H9 (cell line): ENCODE measurements at regions not wholly inside any gene's neighbourhood (a gene's known extent, or its start where the extent isn't known, plus 50 kb on each side); places are given as distances from the start of the nearest gene placed in this dataset.
"Not testable (repeated sequence)": the region's sequence is repeated elsewhere in the genome, so short reads cannot be mapped to it uniquely, and the experiment has no call there.

Source experiments
- DNase-seq: peaks from one replicate; pipeline ENCODE4 v3.0.0-alpha.2; 2017
- H2AFZ ChIP-seq: one replicate; pipeline ENCODE4 v1.6.1; 2013; ENCODE audit warnings: mild to moderate bottlenecking, low read length, control low read depth, moderate library complexity
- H2AK5ac ChIP-seq: 2 replicates; pipeline ENCODE4 v1.6.1; 2013; ENCODE audit warnings: low read length, control low read depth, mixed read lengths; ENCODE audit not compliant: insufficient read length
- H2BK120ac ChIP-seq: one replicate; pipeline ENCODE4 v1.6.1; 2013; ENCODE audit warnings: low read depth, mild to moderate bottlenecking, low read length, control low read depth, inconsistent platforms; ENCODE audit not compliant: poor library complexity, severe bottlenecking
- H2BK12ac ChIP-seq: 2 replicates; pipeline ENCODE4 v1.6.1; 2013; ENCODE audit warnings: low read length, control low read depth, mixed read lengths, low read depth; ENCODE audit not compliant: insufficient read length
- H2BK15ac ChIP-seq: 2 replicates; pipeline ENCODE4 v1.6.1; 2013; ENCODE audit warnings: low read depth, low read length, control low read depth
- H2BK20ac ChIP-seq: one replicate; pipeline ENCODE4 v1.6.1; 2013; ENCODE audit warnings: low read depth, mild to moderate bottlenecking, low read length, control low read depth, inconsistent platforms; ENCODE audit not compliant: poor library complexity, severe bottlenecking
- H2BK5ac ChIP-seq: 2 replicates; pipeline ENCODE4 v1.6.1; 2013; ENCODE audit warnings: low read length, control low read depth, mixed read lengths; ENCODE audit not compliant: insufficient read length
- H3K14ac ChIP-seq: 2 replicates; pipeline ENCODE4 v1.6.1; 2013; ENCODE audit warnings: low read length, control low read depth; ENCODE audit not compliant: insufficient read depth
- H3K18ac ChIP-seq: 2 replicates; pipeline ENCODE4 v1.6.1; 2013; ENCODE audit warnings: low read depth, mild to moderate bottlenecking, mixed read lengths, low read length, control low read depth; ENCODE audit not compliant: insufficient read length
- H3K23ac ChIP-seq: 2 replicates; pipeline ENCODE4 v1.6.1; 2013; ENCODE audit warnings: low read length, control low read depth, mixed read lengths, low read depth; ENCODE audit not compliant: insufficient read length
- H3K23me2 ChIP-seq: 2 replicates; pipeline ENCODE4 v1.6.1; 2013; ENCODE audit warnings: low read depth, mild to moderate bottlenecking, mixed read lengths, low read length, control low read depth; ENCODE audit not compliant: insufficient read length, poor library complexity, severe bottlenecking
- H3K27ac ChIP-seq: 2 replicates; pipeline ENCODE4 v1.5.1; 2013; ENCODE audit warnings: low read length, control low read depth, mixed read lengths, low read depth; ENCODE audit not compliant: insufficient read length
- H3K27me3 ChIP-seq: 2 replicates; pipeline ENCODE4 v1.6.1; 2013; ENCODE audit warnings: low read length, control low read depth, inconsistent platforms; ENCODE audit not compliant: insufficient read depth
- H3K4ac ChIP-seq: 2 replicates; pipeline ENCODE4 v1.6.1; 2013; ENCODE audit warnings: low read depth, mild to moderate bottlenecking, control low read depth, inconsistent platforms, low read length, moderate library complexity
- H3K4me1 ChIP-seq: 2 replicates; pipeline ENCODE4 v1.6.1; 2013; ENCODE audit warnings: low read length, control low read depth, inconsistent platforms; ENCODE audit not compliant: insufficient read depth
- H3K4me2 ChIP-seq: 2 replicates; pipeline ENCODE4 v1.6.1; 2013; ENCODE audit warnings: low read length, control low read depth, mixed read lengths; ENCODE audit not compliant: insufficient read length, insufficient read depth
- H3K56ac ChIP-seq: 2 replicates; pipeline ENCODE4 v1.6.1; 2013; ENCODE audit warnings: low read depth, mild to moderate bottlenecking, mixed read lengths, low read length, control low read depth; ENCODE audit not compliant: insufficient read length
- H3K79me1 ChIP-seq: 2 replicates; pipeline ENCODE4 v1.6.1; 2013; ENCODE audit warnings: low read depth, mild to moderate bottlenecking, moderate library complexity, low read length, control low read depth, inconsistent platforms; ENCODE audit not compliant: insufficient read depth, poor library complexity, severe bottlenecking
- H3K79me2 ChIP-seq: 2 replicates; pipeline ENCODE4 v1.6.1; 2013; ENCODE audit warnings: low read length, control low read depth, inconsistent platforms; ENCODE audit not compliant: insufficient read depth
- H3K9ac ChIP-seq: 2 replicates; pipeline ENCODE4 v1.6.1; 2013; ENCODE audit warnings: low read length, control low read depth, mixed read lengths; ENCODE audit not compliant: insufficient read length; ENCODE audit errors: extremely low read depth
- H3K9me3 ChIP-seq: one replicate; pipeline ENCODE4 v1.6.1; 2013; ENCODE audit warnings: low read depth, low read length, inconsistent platforms; ENCODE audit not compliant: control insufficient read depth
- H3T11ph ChIP-seq: one replicate; pipeline ENCODE4 v1.6.1; 2013; ENCODE audit warnings: mild to moderate bottlenecking, low read length, control low read depth, inconsistent platforms
- H4K20me1 ChIP-seq: one replicate; pipeline ENCODE4 v1.6.1; 2013; ENCODE audit not compliant: control insufficient read depth, insufficient read length, insufficient read depth
- H4K5ac ChIP-seq: 2 replicates; pipeline ENCODE4 v1.6.1; 2013; ENCODE audit warnings: low read depth, mild to moderate bottlenecking, mixed read lengths, low read length, control low read depth; ENCODE audit not compliant: insufficient read length
- H4K8ac ChIP-seq: replicated peaks from 2 replicates; pipeline ENCODE4 v1.6.1; 2013; ENCODE audit warnings: low read length, control low read depth, mixed read lengths, low read depth; ENCODE audit not compliant: insufficient read length
- H4K91ac ChIP-seq: 2 replicates; pipeline ENCODE4 v1.6.1; 2013; ENCODE audit warnings: low read depth, mild to moderate bottlenecking, moderate library complexity, mixed read lengths, low read length, control low read depth; ENCODE audit not compliant: insufficient read length
- H3K27ac Mint-ChIP-seq, 3 experiments: 2 replicates in 2 of 3; 3 replicates in 1 of 3; pipeline ENCODE4 v1.8.0; 2020 to 2021; ENCODE audit warnings: mixed read lengths in 3 of 3, mild to moderate bottlenecking in 1 of 3, moderate library complexity in 1 of 3
- H3K27me3 Mint-ChIP-seq: 2 replicates; pipeline ENCODE4 v1.8.0; 2021; ENCODE audit warnings: low read depth, mild to moderate bottlenecking, moderate library complexity, mixed read lengths
- H3K36me3 Mint-ChIP-seq, 3 experiments: 2 replicates in 2 of 3; 3 replicates in 1 of 3; pipeline ENCODE4 v1.8.0; 2020 to 2021; ENCODE audit warnings: low read depth in 3 of 3, mixed read lengths in 3 of 3; ENCODE audit not compliant: insufficient read depth in 1 of 3
- H3K4me1 Mint-ChIP-seq, 2 experiments: 2 replicates each; pipeline ENCODE4 v1.8.0; 2020; ENCODE audit warnings: mixed read lengths in 2 of 2
- H3K4me3 Mint-ChIP-seq, 2 experiments: 2 replicates in 1 of 2; 3 replicates in 1 of 2; pipeline ENCODE4 v1.8.0; 2020 to 2021; ENCODE audit warnings: mild to moderate bottlenecking in 2 of 2, mixed read lengths in 2 of 2, moderate library complexity in 1 of 2
- H3K9me3 Mint-ChIP-seq, 2 experiments: 2 replicates in 1 of 2; 3 replicates in 1 of 2; pipeline ENCODE4 v1.8.0; 2020; ENCODE audit warnings: mild to moderate bottlenecking in 2 of 2, mixed read lengths in 2 of 2, moderate library complexity in 1 of 2
- WGBS: extraction: QIAGEN DNeasy Blood & Tissue Kit; methylation state at CpG from one replicate; pipeline ENCODE4 v1.1.7; 2013; ENCODE audit warnings: missing lambda C conversion rate, low lambda C conversion rate, mixed read lengths; ENCODE audit not compliant: insufficient read length; ENCODE audit errors: extremely low coverage; 5-methylcytosine and 5-hydroxymethylcytosine counted together

DNA sequence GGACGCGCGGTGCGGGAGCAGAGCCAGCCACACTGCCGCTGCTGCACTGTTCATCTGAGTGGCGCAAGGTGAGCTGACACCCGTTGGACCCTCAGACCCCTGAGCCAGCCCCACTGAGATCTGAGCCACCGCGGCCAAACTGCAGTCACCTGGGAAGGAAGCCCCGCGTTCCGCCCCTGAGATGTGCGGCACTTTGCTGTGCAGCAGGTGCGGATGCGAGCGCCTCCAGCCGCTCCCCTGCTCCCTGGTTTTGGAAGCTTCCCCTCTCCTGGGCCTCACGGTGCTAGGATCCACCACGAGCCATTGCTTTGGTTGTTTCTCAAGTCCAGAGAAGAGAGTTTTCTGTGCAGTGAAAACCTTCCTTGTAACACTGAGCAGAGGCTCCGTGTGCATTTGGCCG, 254.1 kb downstream of the ADGRD1 start:
- WGBS = no CpG with 5 or more reads among the region's 21 CpGs
- not testable (repeated sequence) for H3K4me3 Mint-ChIP-seq, H4K20me1 ChIP-seq, H3K36me3 Mint-ChIP-seq, H4K5ac ChIP-seq, H3K4me1 Mint-ChIP-seq, H3K4me2 ChIP-seq, H3K27me3 ChIP-seq, H3K4ac ChIP-seq, H3K23ac ChIP-seq, H3K23me2 ChIP-seq, H3K9me3 ChIP-seq, H4K91ac ChIP-seq, H3K9ac ChIP-seq, H3K56ac ChIP-seq, H2AK5ac ChIP-seq, H2AFZ ChIP-seq, H3K27ac ChIP-seq, H2BK120ac ChIP-seq, H4K8ac ChIP-seq, H3K27me3 Mint-ChIP-seq, H2BK20ac ChIP-seq, H2BK5ac ChIP-seq, H3T11ph ChIP-seq, H3K4me1 ChIP-seq, H2BK15ac ChIP-seq, H3K79me2 ChIP-seq, H3K14ac ChIP-seq, H3K27ac Mint-ChIP-seq, H3K79me1 ChIP-seq, H2BK12ac ChIP-seq, H3K9me3 Mint-ChIP-seq, H3K18ac ChIP-seq
- DNase-seq = peak; percentile 19
